AG04450 (cell line): ENCODE measurements at regions not wholly inside any gene's neighbourhood (a gene's known extent, or its start where the extent isn't known, plus 50 kb on each side); places are given as distances from the start of the nearest gene placed in this dataset.

Experiments used
- CTCF ChIA-PET: fragments of 300-600, 350-600 bp; formaldehyde crosslinking; extraction: SDS; loops from one replicate; lab custom pipeline; 2022; ENCODE audit warnings: antibody characterized with exemption, inconsistent platforms; lab: Charles Lee
- POLR2A ChIA-PET: fragments of 350-600 bp; formaldehyde crosslinking; extraction: SDS; loops from one replicate; lab custom pipeline; 2021; ENCODE audit warnings: antibody characterized with exemption, inconsistent platforms; lab: Yijun Ruan, JAX
- DNase-seq: peaks from one replicate; pipeline ENCODE4 v3.0.0-alpha.2; 2011; ENCODE audit warnings: low read depth, low spot score
- H3K27ac ChIP-seq: one replicate; pipeline ENCODE4 v1.5.1; 2012; ENCODE audit warnings: low read depth, low read length, control low read depth
- H3K27me3 ChIP-seq: one replicate; pipeline ENCODE4 v1.6.0; 2012; ENCODE audit warnings: low read length; ENCODE audit not compliant: control insufficient read depth, insufficient read depth
- H3K4me3 ChIP-seq: 2 replicates; pipeline ENCODE4 v1.5.1; 2011; ENCODE audit warnings: mild to moderate bottlenecking, low read depth, low read length, control low read depth
- H3K9me3 ChIP-seq: 2 replicates; pipeline ENCODE4 v1.5.1; 2012; ENCODE audit warnings: low read length; ENCODE audit not compliant: control insufficient read depth, insufficient read depth
- CTCF ChIP-seq: IDR thresholded peaks from 2 replicates; pipeline ENCODE4 v1.5.1; 2011; ENCODE audit warnings: low read depth, low read length, control low read depth, inconsistent platforms

GRCh38 chr1:42052072-42052699, 101.0 kb upstream of the GUCA2B start:
- Histone ChIP-seq H3K27me3 (peaks cover 4% of the 10 kb centered on the region), H3K9me3 (no peaks in the 10 kb centered on the region), H3K27ac (no peak overlapping the region), H3K4me3 (no peak overlapping the region)
- no peak for TF ChIP-seq CTCF
- no peak for DNase-seq
- POLR2A ChIA-PET: no interaction called here
- CTCF ChIA-PET: no interaction called here

- H3K27ac ChIP-seq: no peak overlapping the region
- peaks cover 7% of the 10 kb centered on the region for H3K27me3 ChIP-seq
- CTCF ChIA-PET: no interaction called here
- no peaks in the 10 kb centered on the region for H3K9me3 ChIP-seq
- no peak overlapping the region for H3K4me3 ChIP-seq
- TF ChIP-seq CTCF: no peak
- POLR2A ChIA-PET: no interaction called here
- no peak for DNase-seq
Measured at GRCh38 chr1:42047508-42047880, 105.7 kb upstream of the GUCA2B start.

- H3K27me3 ChIP-seq: peaks cover 7% of the 10 kb centered on the region
- POLR2A ChIA-PET: no interaction called here
- no peak overlapping the region for H3K4me3 ChIP-seq
- DNase-seq: no peak
- CTCF ChIA-PET: no interaction called here
- no peak overlapping the region for H3K27ac ChIP-seq
- H3K9me3 ChIP-seq: no peaks in the 10 kb centered on the region
- no peak for TF ChIP-seq CTCF
Measured at GRCh38 chr1:42046761-42047507, 106.3 kb upstream of the GUCA2B start.

DNA sequence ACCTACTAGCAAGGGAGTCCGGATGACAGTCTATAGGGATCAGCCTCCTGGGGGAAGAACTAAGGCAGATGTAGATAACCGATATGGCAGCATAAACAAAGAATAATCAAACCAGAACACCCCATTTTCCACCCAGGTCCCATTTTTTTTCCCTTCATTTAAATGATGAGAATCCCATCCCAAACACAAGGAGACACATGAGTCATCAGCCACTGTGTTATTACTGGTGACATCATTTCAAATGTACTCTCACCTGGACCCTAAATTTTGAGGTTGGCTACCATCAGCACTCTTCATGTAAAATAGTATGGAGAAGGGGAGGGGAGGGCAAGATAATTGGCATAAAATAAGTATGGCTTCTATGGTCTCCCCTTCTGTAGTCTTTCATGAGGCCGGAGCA, 108.9 kb upstream of the GUCA2B start:
- no peak for DNase-seq

More for the DNA sequence above, 108.9 kb upstream of the GUCA2B start:
- ChIA-PET POLR2A (no interaction called here), CTCF (no interaction called here)
- no peak for TF ChIP-seq CTCF
- Histone ChIP-seq H3K27me3 (peaks cover 3% of the 10 kb centered on the region), H3K9me3 (no peaks in the 10 kb centered on the region; the same call in 1 of the 2 replicates), H3K27ac (no peak overlapping the region), H3K4me3 (no peak overlapping the region)
